AG04450 (cell line): ENCODE measurements at regions not wholly inside any gene's neighbourhood (a gene's known extent, or its start where the extent isn't known, plus 50 kb on each side); places are given as distances from the start of the nearest gene placed in this dataset.
"Not testable (repeated sequence)": the region's sequence is repeated elsewhere in the genome, so short reads cannot be mapped to it uniquely, and the experiment has no call there.

Experiments used
- CTCF ChIA-PET: fragments of 300-600, 350-600 bp; formaldehyde crosslinking; extraction: SDS; loops from one replicate; lab custom pipeline; 2022; ENCODE audit warnings: antibody characterized with exemption, inconsistent platforms; lab: Charles Lee
- POLR2A ChIA-PET: fragments of 350-600 bp; formaldehyde crosslinking; extraction: SDS; loops from one replicate; lab custom pipeline; 2021; ENCODE audit warnings: antibody characterized with exemption, inconsistent platforms; lab: Yijun Ruan, JAX
- DNase-seq: peaks from one replicate; pipeline ENCODE4 v3.0.0-alpha.2; 2011; ENCODE audit warnings: low read depth, low spot score
- H3K27ac ChIP-seq: one replicate; pipeline ENCODE4 v1.5.1; 2012; ENCODE audit warnings: low read depth, low read length, control low read depth
- H3K27me3 ChIP-seq: one replicate; pipeline ENCODE4 v1.6.0; 2012; ENCODE audit warnings: low read length; ENCODE audit not compliant: control insufficient read depth, insufficient read depth
- H3K4me3 ChIP-seq: 2 replicates; pipeline ENCODE4 v1.5.1; 2011; ENCODE audit warnings: mild to moderate bottlenecking, low read depth, low read length, control low read depth
- H3K9me3 ChIP-seq: 2 replicates; pipeline ENCODE4 v1.5.1; 2012; ENCODE audit warnings: low read length; ENCODE audit not compliant: control insufficient read depth, insufficient read depth
- TF ChIP-seq, protein P1 (sequence below): IDR thresholded peaks from 2 replicates; pipeline ENCODE4 v1.5.1; 2011; ENCODE audit warnings: low read depth, low read length, control low read depth, inconsistent platforms

- H3K27ac ChIP-seq: no peak overlapping the region
- CTCF ChIA-PET: interaction anchor here (1.5 kb wide), 1 partner anchor 161 kb away, joined by 3 read pairs; no protein-coding TSS in a partner anchor
Observed at GRCh38 chr12:75685617-75686225, 174.3 kb upstream of the KRR1 start.

GRCh38 chr12:75684678-75685616, 173.5 kb upstream of the KRR1 start:
- TF ChIP-seq, protein P1, sequence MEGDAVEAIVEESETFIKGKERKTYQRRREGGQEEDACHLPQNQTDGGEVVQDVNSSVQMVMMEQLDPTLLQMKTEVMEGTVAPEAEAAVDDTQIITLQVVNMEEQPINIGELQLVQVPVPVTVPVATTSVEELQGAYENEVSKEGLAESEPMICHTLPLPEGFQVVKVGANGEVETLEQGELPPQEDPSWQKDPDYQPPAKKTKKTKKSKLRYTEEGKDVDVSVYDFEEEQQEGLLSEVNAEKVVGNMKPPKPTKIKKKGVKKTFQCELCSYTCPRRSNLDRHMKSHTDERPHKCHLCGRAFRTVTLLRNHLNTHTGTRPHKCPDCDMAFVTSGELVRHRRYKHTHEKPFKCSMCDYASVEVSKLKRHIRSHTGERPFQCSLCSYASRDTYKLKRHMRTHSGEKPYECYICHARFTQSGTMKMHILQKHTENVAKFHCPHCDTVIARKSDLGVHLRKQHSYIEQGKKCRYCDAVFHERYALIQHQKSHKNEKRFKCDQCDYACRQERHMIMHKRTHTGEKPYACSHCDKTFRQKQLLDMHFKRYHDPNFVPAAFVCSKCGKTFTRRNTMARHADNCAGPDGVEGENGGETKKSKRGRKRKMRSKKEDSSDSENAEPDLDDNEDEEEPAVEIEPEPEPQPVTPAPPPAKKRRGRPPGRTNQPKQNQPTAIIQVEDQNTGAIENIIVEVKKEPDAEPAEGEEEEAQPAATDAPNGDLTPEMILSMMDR: no peak
- ChIA-PET CTCF (interaction anchor here (1.5 kb wide), 1 partner anchor 160 kb away, joined by 3 read pairs; no protein-coding TSS in a partner anchor), POLR2A (interaction anchor here (0.8 to 2.6 kb wide), 2 partner anchors 21 to 347 kb away, joined by 3 to 11 read pairs; partner anchors contain the start of gene PHLDA1)
- no peak for DNase-seq
- Histone ChIP-seq H3K4me3 (no peak overlapping the region), H3K27ac (peak overlapping the region; percentile 55), H3K27me3 (no peaks in the 10 kb centered on the region), H3K9me3 (no peaks in the 10 kb centered on the region)

More at GRCh38 chr12:75685617-75686225, 174.3 kb upstream of the KRR1 start:
- TF ChIP-seq, protein P1: no peak
- Histone ChIP-seq H3K9me3 (no peaks in the 10 kb centered on the region), H3K27me3 (no peaks in the 10 kb centered on the region), H3K4me3 (no peak overlapping the region)
- DNase-seq: no peak
- POLR2A ChIA-PET: interaction anchor here (2.6 kb wide), 1 partner anchor 346 kb away, joined by 11 read pairs; the partner anchor contains the start of gene PHLDA1

- CTCF ChIA-PET: interaction anchor here (1.5 kb wide), 1 partner anchor 159 kb away, joined by 3 read pairs; no protein-coding TSS in a partner anchor
- not testable (repeated sequence) for H3K4me3 ChIP-seq, H3K9me3 ChIP-seq, H3K27me3 ChIP-seq, DNase-seq
- POLR2A ChIA-PET: interaction anchor here (0.6 to 2.6 kb wide), 3 partner anchors 15 to 348 kb away, joined by 3 to 11 read pairs (median 3); partner anchors contain the start of gene PHLDA1
- H3K27ac ChIP-seq: peak overlapping the region; percentile 53
Observed at GRCh38 chr12:75683995-75684586, 172.7 kb upstream of the KRR1 start.

- CTCF ChIA-PET: no interaction called here
- Histone ChIP-seq H3K9me3 (no peaks in the 10 kb centered on the region), H3K27me3 (no peaks in the 10 kb centered on the region), H3K4me3 (no peak overlapping the region), H3K27ac (no peak overlapping the region)
- DNase-seq: no peak
- TF ChIP-seq, protein P1: no peak
- POLR2A ChIA-PET: interaction anchor here (2.6 kb wide), 1 partner anchor 349 kb away, joined by 11 read pairs; the partner anchor contains the start of gene PHLDA1
Observed at GRCh38 chr12:75683220-75683619, 171.8 kb upstream of the KRR1 start.

DNA sequence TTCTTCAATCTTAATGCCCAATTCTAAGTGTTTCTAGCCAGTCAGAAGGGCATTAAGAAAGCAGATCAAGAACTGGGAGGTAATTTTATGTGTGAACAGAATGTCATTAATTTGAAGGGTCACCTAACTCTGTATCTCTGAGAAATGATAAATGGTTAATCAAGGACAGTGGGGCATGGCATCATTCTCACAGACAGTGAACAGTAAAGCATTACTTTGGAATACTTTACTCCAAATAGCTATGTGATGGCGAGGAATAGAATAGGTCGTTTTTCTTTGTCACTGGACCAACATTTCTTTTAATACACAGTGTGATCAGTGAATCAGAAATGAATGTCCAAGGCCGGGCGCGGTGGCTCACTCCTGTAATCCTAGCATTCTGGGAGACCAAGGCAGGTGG, 166.1 kb upstream of the KRR1 start:
- Histone ChIP-seq H3K27ac (no peak overlapping the region), H3K9me3 (no peaks in the 10 kb centered on the region), H3K27me3 (no peaks in the 10 kb centered on the region), H3K4me3 (no peak overlapping the region)
- no peak for DNase-seq
- CTCF ChIA-PET: no interaction called here
- POLR2A ChIA-PET: no interaction called here
- TF ChIP-seq, protein P1: no peak
